Epithelial cell of proximal tubule (primary cell): ENCODE measurements at regions not wholly inside any gene's neighbourhood (a gene's known extent, or its start where the extent isn't known, plus 50 kb on each side); places are given as distances from the start of the nearest gene placed in this dataset.
"Not testable (repeated sequence)": the region's sequence is repeated elsewhere in the genome, so short reads cannot be mapped to it uniquely, and the experiment has no call there.

Experiments
- DNase-seq: peaks from one replicate; pipeline ENCODE4 v3.0.0-alpha.2; 2011; ENCODE audit warnings: low read depth
- H3K4me3 ChIP-seq: 2 replicates; pipeline ENCODE4 v1.5.1; 2011; ENCODE audit warnings: low read depth, mild to moderate bottlenecking, low read length
- CTCF ChIP-seq: conservative IDR thresholded peaks from 2 replicates; pipeline ENCODE4 v1.5.1; 2012; ENCODE audit warnings: low read depth, mild to moderate bottlenecking, low read length

GRCh38 chr22:47308886-47309285 lies 546.4 kb downstream of the TBC1D22A start:
- no peak for DNase-seq
- TF ChIP-seq CTCF, result no peak
- H3K4me3 ChIP-seq, result no peak overlapping the region

GRCh38 chr22:47307822-47308221 lies 545.4 kb downstream of the TBC1D22A start:
- TF ChIP-seq CTCF, result no peak
- no peak for DNase-seq
- no peak overlapping the region for H3K4me3 ChIP-seq

- no peak for DNase-seq
- TF ChIP-seq CTCF, result no peak
Measured at GRCh38 chr22:47307326-47307725, 544.9 kb downstream of the TBC1D22A start.

GRCh38 chr22:47304854-47305253 lies 542.4 kb downstream of the TBC1D22A start:
- DNase-seq, result no peak
- TF ChIP-seq CTCF, result no peak
- H3K4me3 ChIP-seq, result no peak overlapping the region

More at GRCh38 chr22:47307326-47307725, 544.9 kb downstream of the TBC1D22A start:
- H3K4me3 ChIP-seq, result no peak overlapping the region

- TF ChIP-seq CTCF, result no peak
- H3K4me3 ChIP-seq, result no peak overlapping the region
- DNase-seq, result no peak
Measured at GRCh38 chr22:47304191-47304831, 541.9 kb downstream of the TBC1D22A start.

GRCh38 chr22:47303161-47303890 lies 540.9 kb downstream of the TBC1D22A start:
- no peak for TF ChIP-seq CTCF
- H3K4me3 ChIP-seq, result no peak overlapping the region
- DNase-seq, result no peak

GRCh38 chr22:47302587-47302986 lies 540.1 kb downstream of the TBC1D22A start:
- DNase-seq, H3K4me3 ChIP-seq: not testable (repeated sequence)
